H1 (cell line): ENCODE measurements at regions not wholly inside any gene's neighbourhood (a gene's known extent, or its start where the extent isn't known, plus 50 kb on each side); places are given as distances from the start of the nearest gene placed in this dataset.

Source experiments
- ATF2 ChIP-seq: IDR thresholded peaks from 2 replicates; pipeline ENCODE4 v1.6.1; 2012; ENCODE audit warnings: low read length, inconsistent platforms
- CTCF ChIP-seq, 3 experiments: IDR thresholded peaks; 1 replicate in 2 of 3; 2 replicates in 1 of 3; pipeline versions ENCODE4 v1.5.1 to v1.6.1; 2011; ENCODE audit warnings: low read length in 3 of 3, mild to moderate bottlenecking in 3 of 3, inconsistent platforms in 2 of 3, low read depth in 1 of 3, moderate library complexity in 1 of 3; ENCODE audit not compliant: insufficient read depth in 1 of 3; ENCODE audit errors: control extremely low read depth in 1 of 3
- EGR1 ChIP-seq: IDR thresholded peaks from 2 replicates; pipeline ENCODE4 v1.6.1; 2011; ENCODE audit warnings: low read depth, low read length, borderline replicate concordance

GRCh38 chr16:63385714-63386432 lies 1349.6 kb upstream of the CDH8 start:
- no peak for TF ChIP-seq CTCF (IDR thresholded peaks at IDR 0.05; ENCODE audit: control extremely low read depth in 1 of 3, insufficient read depth in 1 of 3, low read depth in 1 of 3, low read length in 3 of 3)
- no peak for TF ChIP-seq ATF2
- TF ChIP-seq EGR1, result no peak
